Activated CD8-positive, alpha-beta memory T cell treated with anti-CD3 and anti-CD28 coated beads for 36 hours (primary cell): ENCODE measurements at regions not wholly inside any gene's neighbourhood (a gene's known extent, or its start where the extent isn't known, plus 50 kb on each side); places are given as distances from the start of the nearest gene placed in this dataset.

Experiments used
- CTCF ChIA-PET: fragments of 350-600 bp; sonication (Branson Sonifier 250); formaldehyde crosslinking; loops from one replicate; lab custom pipeline; 2021; ENCODE audit warnings: antibody characterized with exemption; lab: Charles Lee
- POLR2A ChIA-PET: fragments of 350-600 bp; sonication (Branson Sonifier 250); formaldehyde crosslinking; loops from one replicate; lab custom pipeline; 2021; ENCODE audit warnings: antibody characterized with exemption; lab: Charles Lee

DNA sequence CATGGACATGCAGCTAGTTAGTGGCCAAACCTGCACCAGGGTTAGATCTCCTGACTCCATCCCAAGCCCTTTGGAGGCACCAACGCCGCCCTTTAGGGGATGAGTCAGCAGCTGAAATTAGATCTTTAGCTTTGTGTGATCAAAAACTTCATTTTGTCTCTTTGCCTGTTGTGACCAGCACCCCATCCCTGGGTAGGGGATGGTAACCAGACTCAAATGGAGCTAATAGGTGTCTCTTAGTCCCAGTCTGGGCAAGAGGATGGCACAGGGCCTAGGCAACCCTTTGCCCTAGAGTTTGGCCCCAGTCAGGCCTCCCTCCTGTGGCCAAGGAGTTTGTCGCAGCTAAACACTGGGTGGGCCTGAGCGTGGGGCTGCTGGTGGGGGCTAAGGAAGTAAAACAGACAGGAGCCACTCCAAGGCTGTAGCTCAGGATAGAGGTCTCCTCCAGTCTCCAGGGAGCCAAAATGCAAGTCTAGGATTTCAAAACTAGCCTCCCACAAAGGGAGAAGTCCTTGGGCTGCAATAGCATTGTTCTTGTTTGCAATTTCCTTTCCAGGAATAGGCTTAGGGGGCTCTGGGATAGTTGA is 105.1 kb downstream of the CPN2 start:
- POLR2A ChIA-PET, result no interaction called here
- CTCF ChIA-PET, result interaction anchor here (1.1 kb wide), 1 partner anchor 69 kb away, joined by 4 read pairs; no protein-coding TSS in a partner anchor

DNA sequence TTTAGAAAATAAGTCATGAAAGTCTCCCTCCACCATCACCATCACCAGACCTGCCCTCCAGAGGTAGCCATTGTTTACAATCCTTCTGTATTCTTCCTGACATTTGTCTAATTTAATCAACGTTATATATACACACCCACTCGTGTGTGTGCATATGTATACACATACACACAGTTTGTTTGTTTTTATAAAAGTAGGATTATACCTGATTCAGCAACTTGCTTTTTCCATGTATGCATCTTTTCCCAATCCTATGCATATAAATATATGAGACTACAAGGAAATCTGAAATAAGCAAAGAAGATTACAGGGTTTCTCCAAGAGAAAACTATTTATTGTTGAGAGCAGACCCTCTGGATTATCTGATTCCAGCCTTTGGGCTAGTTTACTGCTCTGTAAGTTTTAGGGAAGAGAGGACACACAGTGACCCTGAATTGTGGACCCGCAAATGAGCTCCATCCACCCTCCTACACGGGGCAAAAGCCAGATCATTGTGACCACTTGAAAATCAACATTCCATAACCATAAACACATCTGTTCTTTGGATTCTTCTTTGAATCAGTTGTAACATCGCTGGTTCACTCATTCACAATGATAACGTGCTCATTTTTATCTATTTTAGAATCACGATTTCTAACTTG is 104.3 kb downstream of the CPN2 start:
- POLR2A ChIA-PET, result no interaction called here

DNA sequence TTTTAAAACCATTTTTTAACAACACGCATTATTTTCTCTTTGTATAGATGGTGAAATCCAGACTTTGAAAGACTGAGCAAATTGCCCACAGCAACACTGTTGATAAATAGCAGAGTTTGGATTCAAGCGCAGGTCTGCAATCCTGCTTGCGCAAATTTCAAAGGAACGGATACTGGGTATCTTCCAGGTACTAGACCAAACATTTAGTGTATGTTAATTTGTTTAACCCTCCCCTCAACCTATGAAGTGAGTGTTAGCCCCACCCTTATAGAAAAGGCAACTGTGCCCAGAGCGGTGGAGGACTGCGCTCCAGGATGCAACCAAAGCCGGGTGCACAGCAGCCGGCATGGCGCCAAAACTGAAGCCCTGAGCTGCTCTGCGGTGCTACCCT is 103.8 kb downstream of the CPN2 start:
- CTCF ChIA-PET, result no interaction called here

More for the DNA sequence above, 104.3 kb downstream of the CPN2 start:
- CTCF ChIA-PET, result interaction anchor here (1.1 kb wide), 1 partner anchor 69 kb away, joined by 4 read pairs; no protein-coding TSS in a partner anchor

GRCh38 chr3:194249323-194250097 is 101.6 kb downstream of the CPN2 start:
- ChIA-PET CTCF (no interaction called here), POLR2A (no interaction called here)

More for the DNA sequence above, 103.8 kb downstream of the CPN2 start:
- POLR2A ChIA-PET, result no interaction called here

- POLR2A ChIA-PET, result no interaction called here
- CTCF ChIA-PET, result no interaction called here
These were observed 100.8 kb downstream of the CPN2 start for GRCh38 chr3:194250098-194251002.

- ChIA-PET CTCF (no interaction called here), POLR2A (no interaction called here)
These were observed 100.1 kb downstream of the CPN2 start for GRCh38 chr3:194251007-194251406.

DNA sequence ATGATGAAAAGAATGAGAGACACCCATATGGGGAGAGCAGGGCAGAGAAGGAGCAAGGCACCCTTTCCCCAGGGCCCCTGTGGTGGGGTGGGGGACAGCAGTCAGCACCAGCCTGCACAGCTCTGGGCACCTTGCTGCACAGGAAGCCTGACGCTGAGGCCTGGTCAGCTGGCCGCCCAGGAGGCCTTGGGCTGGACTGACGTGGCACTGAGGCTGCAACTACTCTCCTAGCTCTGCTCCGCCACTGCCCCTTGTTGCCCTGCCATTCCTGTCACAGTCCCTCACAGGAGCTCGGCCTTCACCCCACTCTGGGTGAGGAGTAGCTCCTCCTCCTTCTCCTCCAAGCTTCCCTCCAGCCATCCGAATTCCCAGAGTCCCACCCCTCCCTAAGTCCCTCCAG is 99.7 kb downstream of the CPN2 start:
- ChIA-PET POLR2A (interaction anchor here (0.6 kb wide), 1 partner anchor 348 kb away, joined by 3 read pairs; no protein-coding TSS in a partner anchor), CTCF (no interaction called here)

DNA sequence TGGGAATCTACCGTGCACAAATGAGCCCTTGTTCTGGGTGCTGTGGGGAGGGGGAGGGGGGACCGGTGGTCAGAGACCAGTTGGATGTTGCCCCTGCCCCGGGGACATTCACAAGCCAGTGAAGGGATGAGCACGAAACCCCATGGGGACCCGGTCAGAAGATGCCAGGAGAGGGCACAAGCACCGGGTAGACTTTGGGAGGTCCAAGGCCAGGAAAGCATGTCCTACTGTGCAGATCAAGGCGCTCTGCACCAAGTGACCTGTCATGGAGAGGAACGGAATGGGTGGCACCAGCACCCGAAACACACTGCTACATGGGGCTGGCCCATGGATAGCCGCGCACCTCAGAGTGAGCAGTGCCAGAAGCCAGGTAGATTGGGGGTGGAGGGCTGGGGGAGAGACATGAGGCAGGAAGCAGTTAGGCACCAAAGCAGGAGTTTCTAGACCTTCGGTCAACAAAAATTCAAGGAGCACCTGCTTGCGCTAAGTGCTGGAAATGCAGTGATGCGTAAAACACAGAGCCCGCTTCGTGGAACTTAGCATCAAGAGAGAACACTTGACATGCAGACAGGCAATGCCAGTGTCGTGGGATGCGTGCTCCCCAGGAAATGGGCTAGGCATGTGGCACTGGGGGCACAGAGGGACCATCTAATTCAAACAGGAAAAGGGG is 99.1 kb downstream of the CPN2 start:
- CTCF ChIA-PET, result no interaction called here
- POLR2A ChIA-PET, result interaction anchor here (0.6 kb wide), 1 partner anchor 348 kb away, joined by 3 read pairs; no protein-coding TSS in a partner anchor

GRCh38 chr3:194253270-194253669 is 97.9 kb downstream of the CPN2 start:
- ChIA-PET POLR2A (no interaction called here), CTCF (no interaction called here)

DNA sequence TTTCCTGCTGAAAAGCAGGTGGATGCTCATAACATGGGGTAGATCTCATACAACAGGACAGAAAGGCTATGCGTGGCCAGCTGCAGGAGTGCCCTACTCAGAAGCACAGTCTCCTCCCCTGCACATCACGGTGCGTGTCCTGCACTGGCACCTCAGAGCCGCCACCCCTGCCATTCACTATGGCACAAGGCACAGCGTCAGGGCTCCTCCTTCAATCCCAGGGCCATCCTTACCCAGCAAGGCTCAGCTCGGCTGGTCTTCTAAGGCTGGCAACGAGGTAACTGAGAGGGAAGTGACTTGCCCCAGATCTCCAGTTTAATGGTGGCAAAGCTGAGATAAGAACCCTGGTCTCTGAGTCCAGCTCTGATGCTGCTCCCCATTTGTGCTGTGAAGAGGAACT is 97.1 kb downstream of the CPN2 start:
- ChIA-PET POLR2A (no interaction called here), CTCF (no interaction called here)

DNA sequence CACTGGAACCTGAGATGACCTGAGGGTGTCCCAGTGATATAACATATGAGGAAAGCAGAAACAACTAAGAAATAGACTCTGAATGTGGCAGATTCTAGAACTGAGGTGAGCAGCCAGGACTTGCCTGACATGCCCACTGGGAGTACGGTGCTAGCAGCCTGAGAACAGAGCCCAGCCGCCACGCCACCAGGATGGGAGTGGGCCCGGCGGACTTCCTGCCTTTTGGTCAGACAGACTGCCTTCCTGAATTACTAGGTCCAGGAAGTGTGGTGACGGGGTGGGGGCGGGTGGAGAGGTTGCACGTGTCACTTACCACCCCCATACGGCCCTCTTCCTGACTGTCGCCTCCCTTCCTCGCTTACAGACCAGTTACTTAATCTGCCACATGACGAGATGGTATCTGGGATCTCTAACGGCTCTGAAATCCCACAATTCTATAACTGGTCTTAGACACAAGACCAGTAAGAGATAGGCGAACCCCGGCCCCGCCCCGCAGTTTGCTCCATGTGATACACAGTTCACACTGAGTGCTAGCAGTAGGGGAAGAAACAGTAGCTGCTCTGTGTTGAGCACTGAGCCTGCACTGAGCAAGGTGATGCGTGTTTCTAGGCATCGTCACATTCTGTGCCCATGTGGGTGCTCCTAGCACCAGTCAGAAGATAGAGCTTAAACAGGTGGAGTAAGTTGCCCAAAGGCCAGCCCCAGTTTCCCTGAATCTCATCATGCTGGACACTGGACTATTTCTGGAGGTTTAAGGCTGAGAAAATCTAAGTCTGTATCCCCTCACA is 95.7 kb downstream of the CPN2 start:
- CTCF ChIA-PET, result no interaction called here
- POLR2A ChIA-PET, result no interaction called here

- POLR2A ChIA-PET, result no interaction called here
- CTCF ChIA-PET, result no interaction called here
These were observed 94.8 kb downstream of the CPN2 start for GRCh38 chr3:194256040-194256945.

DNA sequence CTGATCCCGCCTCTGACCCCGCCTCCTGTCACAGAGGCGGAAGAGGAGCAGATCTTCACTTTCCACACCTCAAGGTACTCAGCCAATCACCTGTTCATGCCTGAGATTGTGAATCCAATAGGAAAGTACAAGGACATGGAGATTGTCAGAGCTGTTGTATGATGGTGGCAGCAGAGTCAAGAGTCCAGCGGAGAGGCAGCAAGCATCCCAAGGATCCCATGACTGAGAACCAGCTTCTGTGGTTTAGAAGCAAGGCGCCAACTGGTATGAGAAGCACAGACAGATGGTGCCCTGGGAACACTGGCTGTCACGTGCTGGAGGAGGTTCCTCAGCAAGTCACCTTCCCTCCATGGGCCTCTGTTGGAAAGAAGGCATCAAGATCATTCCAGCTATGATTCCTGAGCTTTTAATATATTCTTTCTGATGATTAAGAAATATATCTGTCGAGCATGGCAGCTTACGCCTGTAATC is 93.9 kb downstream of the CPN2 start:
- ChIA-PET POLR2A (no interaction called here), CTCF (no interaction called here)

DNA sequence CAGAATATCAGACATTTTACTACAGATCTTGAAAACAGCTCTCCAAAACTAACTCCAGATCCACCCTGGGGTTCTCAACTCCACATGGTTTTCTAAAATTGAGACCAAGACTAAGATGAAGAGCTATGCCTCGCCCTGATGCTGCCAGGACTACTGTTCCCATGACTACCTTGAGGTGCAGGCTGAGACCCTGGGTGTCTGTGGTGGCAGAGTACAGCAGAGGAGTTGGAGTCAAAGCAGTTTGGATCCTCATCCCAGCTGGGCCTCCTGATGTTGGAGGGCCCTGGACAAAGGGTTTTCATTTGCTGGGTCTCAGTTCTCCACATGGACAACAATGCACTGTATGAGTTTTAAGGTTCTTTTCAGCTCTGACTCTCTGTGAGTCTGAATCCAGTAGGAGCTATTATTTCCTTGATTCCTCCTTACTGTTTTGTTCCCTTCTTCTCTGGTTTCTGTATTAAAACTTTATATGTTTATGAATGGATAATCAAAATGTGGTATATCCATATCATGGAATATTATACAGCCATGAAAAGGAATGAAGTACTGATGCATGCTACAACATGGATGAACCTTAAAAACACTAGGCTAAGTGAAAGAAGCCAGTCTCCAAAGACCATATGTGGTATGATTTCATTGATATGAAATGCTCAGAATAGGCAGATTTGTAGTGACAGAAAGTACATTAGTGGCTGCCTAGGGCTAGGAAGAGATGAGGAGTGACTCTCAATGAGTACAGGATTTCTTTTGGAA is 93.0 kb downstream of the CPN2 start:
- POLR2A ChIA-PET, result no interaction called here
- CTCF ChIA-PET, result no interaction called here

DNA sequence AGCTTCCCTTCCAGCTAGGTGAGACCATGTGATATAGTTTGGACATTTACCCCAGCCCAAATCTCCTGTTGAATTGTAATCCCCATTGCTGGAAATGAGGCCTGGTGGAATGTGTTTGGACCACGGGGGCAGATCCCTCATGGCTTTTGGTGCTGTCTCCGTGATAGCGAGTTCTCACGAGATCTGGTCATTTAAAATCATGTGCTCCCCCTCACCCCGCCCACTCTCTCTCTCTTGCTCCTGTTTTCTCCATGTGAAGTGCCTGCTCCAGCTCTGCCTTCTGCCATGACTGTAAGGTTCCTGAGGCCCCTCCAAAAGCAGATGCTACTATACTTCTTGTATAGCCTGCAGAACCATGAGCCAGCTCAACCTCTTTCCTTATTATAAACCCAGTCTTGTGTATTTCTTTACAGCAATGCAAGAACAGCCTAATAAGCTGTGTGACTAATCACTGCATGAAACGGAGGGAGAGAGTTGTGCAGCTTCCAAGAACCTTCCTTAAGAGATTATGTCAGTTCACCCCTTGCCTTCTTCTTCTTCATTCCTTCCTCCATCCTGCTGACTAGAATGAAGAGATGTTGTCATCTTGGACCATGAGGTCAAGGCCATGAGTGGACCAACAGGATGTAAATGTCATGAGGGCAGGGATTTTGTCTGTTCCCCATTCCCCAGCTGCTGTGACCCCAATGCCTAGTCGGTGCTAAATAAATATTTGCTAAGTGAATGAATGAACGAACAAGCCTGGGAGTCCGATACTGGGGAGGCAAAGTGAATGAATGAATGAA is 91.0 kb downstream of the CPN2 start:
- ChIA-PET POLR2A (no interaction called here), CTCF (no interaction called here)
